HepG2 (cell line): ENCODE measurements at regions not wholly inside any gene's neighbourhood (a gene's known extent, or its start where the extent isn't known, plus 50 kb on each side); places are given as distances from the start of the nearest gene placed in this dataset.
A peak's percentile ranks its signal among the peaks of the same experiment; 100 is the strongest.

Experiments
- CREB1 ChIP-seq, 2 experiments: fragments of 450-650 bp in 1 of 2; IDR thresholded peaks; 2 replicates each; pipeline ENCODE4 v1.6.1; 2016 to 2017; ENCODE audit warnings: control low read depth in 1 of 2, mild to moderate bottlenecking in 1 of 2, missing compliant biosample characterization in 1 of 2, missing genetic modification characterization in 1 of 2
- ERF ChIP-seq: IDR thresholded peaks from 2 replicates; pipeline ENCODE4 v1.6.1; 2018; ENCODE audit warnings: missing biosample characterization, missing genetic modification reagents
- FOSL2 ChIP-seq: sonication (generic); formaldehyde crosslinking; IDR thresholded peaks from 2 replicates; pipeline ENCODE4 v1.4.0; 2020; ENCODE audit warnings: missing genetic modification reagents
- NCOA1 ChIP-seq: sonication (generic); formaldehyde crosslinking; IDR thresholded peaks from 2 replicates; pipeline ENCODE4 v1.9.0; 2021; ENCODE audit warnings: missing genetic modification reagents
- PAWR ChIP-seq: sonication (generic); formaldehyde crosslinking; IDR thresholded peaks from 2 replicates; pipeline ENCODE4 v1.4.0; 2020; ENCODE audit warnings: missing genetic modification reagents, mild to moderate bottlenecking, borderline replicate concordance
- POLR2G ChIP-seq: fragments of 200-400 bp; formaldehyde crosslinking; IDR thresholded peaks from 2 replicates; pipeline ENCODE4 v1.6.1; 2018; ENCODE audit warnings: mild to moderate bottlenecking, low read depth, low read length, moderate library complexity
- RFX5 ChIP-seq: IDR thresholded peaks from 2 replicates; pipeline ENCODE4 v1.6.1; 2011; ENCODE audit warnings: low read depth, low read length, improper control_type of control experiment
- SNAI1 ChIP-seq: sonication (generic); formaldehyde crosslinking; IDR thresholded peaks from 2 replicates; pipeline ENCODE4 v1.5.0; 2020; ENCODE audit warnings: mild to moderate bottlenecking, missing genetic modification reagents, borderline replicate concordance
- SNRNP70 ChIP-seq: fragments of 200-400 bp; formaldehyde crosslinking; IDR thresholded peaks from 2 replicates; pipeline ENCODE4 v1.6.1; 2017; ENCODE audit warnings: mild to moderate bottlenecking, low read depth, low read length, moderate library complexity
- SRSF9 ChIP-seq: fragments of 200-400 bp; formaldehyde crosslinking; IDR thresholded peaks from 2 replicates; pipeline ENCODE4 v1.6.1; 2018; ENCODE audit warnings: borderline replicate concordance, mild to moderate bottlenecking, low read depth, low read length; ENCODE audit not compliant: insufficient read depth, poor library complexity, severe bottlenecking
- ZKSCAN8 ChIP-seq: IDR thresholded peaks from 2 replicates; pipeline ENCODE4 v1.6.1; 2016; ENCODE audit warnings: borderline replicate concordance, missing genetic modification reagents, missing compliant biosample characterization
- ZMYM4 ChIP-seq: sonication (generic); formaldehyde crosslinking; IDR thresholded peaks from 2 replicates; pipeline ENCODE4 v1.8.1; 2023; ENCODE audit warnings: mild to moderate bottlenecking, missing genetic modification reagents
- ZNF17 ChIP-seq: sonication (generic); formaldehyde crosslinking; IDR thresholded peaks from 2 replicates; pipeline ENCODE4 v1.5.0; 2020; ENCODE audit warnings: mild to moderate bottlenecking, missing genetic modification reagents
- ZNF274 ChIP-seq: sonication (generic); formaldehyde crosslinking; IDR thresholded peaks from 2 replicates; pipeline ENCODE4 v1.5.1; 2020; ENCODE audit warnings: mild to moderate bottlenecking, missing genetic modification reagents
- ZNF337 ChIP-seq: sonication (generic); formaldehyde crosslinking; IDR thresholded peaks from 2 replicates; pipeline ENCODE4 v1.5.1; 2020; ENCODE audit warnings: missing genetic modification reagents, low read depth, mild to moderate bottlenecking, borderline replicate concordance
- ZNF557 ChIP-seq: sonication (generic); formaldehyde crosslinking; IDR thresholded peaks from 2 replicates; pipeline ENCODE4 v1.4.0; 2020; ENCODE audit warnings: missing genetic modification reagents
- ZNF841 ChIP-seq: sonication (generic); formaldehyde crosslinking; IDR thresholded peaks from 2 replicates; pipeline ENCODE4 v1.8.1; 2023; ENCODE audit warnings: missing genetic modification reagents, borderline replicate concordance
- ZSCAN12 ChIP-seq: sonication (generic); formaldehyde crosslinking; IDR thresholded peaks from 2 replicates; pipeline ENCODE4 v1.9.0; 2021; ENCODE audit warnings: mild to moderate bottlenecking, missing genetic modification reagents
- ZSCAN29 ChIP-seq: sonication (generic); formaldehyde crosslinking; conservative IDR thresholded peaks from 2 replicates; pipeline ENCODE4 v1.4.0; 2020; ENCODE audit warnings: mild to moderate bottlenecking, missing genetic modification reagents
- TF ChIP-seq, protein P1 (sequence below): sonication (generic); formaldehyde crosslinking; IDR thresholded peaks from 2 replicates; pipeline ENCODE4 v1.4.0; 2020; ENCODE audit warnings: missing genetic modification reagents
- TF ChIP-seq, protein P2 (sequence below): IDR thresholded peaks from 2 replicates; pipeline ENCODE4 v1.6.1; 2016; ENCODE audit warnings: missing biosample characterization, missing genetic modification reagents, low read depth
- TF ChIP-seq, protein P3 (sequence below): sonication (generic); formaldehyde crosslinking; IDR thresholded peaks from 2 replicates; pipeline ENCODE4 v1.8.0; 2022; ENCODE audit warnings: mild to moderate bottlenecking, missing genetic modification reagents, moderate library complexity
- TF ChIP-seq, protein P4 (sequence below): IDR thresholded peaks from 2 replicates; pipeline ENCODE4 v1.6.1; 2012; ENCODE audit warnings: low read length, improper control_type of control experiment
- TF ChIP-seq, protein P5 (sequence below): sonication (generic); formaldehyde crosslinking; IDR thresholded peaks from 2 replicates; pipeline ENCODE4 v1.4.0; 2020; ENCODE audit warnings: mild to moderate bottlenecking, low read depth, missing genetic modification reagents

DNA sequence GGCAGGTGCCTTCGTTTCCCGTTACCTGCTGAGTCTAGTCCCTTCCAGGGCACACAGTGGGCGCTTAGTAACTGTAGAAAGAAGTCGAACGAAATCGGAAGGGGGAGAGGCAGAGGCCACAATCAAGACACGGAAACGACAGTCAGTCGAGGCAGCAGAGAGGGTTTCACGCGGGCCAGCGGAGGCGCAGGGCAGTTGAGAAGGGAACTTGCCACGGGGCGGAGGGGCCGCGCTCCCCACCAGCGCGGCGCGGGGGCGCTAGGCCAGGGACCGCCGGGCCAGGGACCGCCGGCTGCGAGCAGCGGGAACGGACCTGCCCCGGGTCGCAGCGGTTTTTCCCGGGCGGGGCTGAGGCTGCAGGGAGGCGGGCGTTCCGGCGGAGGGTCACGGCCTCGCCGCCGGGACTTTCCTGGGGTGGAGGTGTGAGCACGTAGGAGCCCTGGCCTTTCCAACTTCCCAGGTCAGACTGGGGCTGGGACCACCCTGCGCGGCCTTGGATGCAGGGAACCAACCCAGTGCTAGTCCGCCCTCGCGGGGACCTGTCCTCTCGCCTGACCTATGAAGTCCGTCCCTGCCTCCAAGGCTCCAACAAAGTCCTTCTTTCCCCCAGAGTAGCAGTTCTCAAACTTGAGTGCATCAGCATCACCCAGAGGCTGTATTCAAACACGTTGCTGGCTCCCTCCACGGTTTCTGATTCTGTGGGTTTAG is 150.1 kb upstream of the FGGY start (continued):
- TF ChIP-seq, protein P1, sequence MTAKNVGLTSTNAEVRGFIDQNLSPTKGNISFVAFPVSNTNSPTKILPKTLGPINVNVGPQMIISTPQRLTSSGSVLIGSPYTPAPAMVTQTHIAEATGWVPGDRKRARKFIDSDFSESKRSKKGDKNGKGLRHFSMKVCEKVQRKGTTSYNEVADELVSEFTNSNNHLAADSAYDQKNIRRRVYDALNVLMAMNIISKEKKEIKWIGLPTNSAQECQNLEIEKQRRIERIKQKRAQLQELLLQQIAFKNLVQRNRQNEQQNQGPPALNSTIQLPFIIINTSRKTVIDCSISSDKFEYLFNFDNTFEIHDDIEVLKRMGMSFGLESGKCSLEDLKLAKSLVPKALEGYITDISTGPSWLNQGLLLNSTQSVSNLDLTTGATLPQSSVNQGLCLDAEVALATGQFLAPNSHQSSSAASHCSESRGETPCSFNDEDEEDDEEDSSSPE: peak; percentile 54
- TF ChIP-seq ZKSCAN8 (CRISPR knock-in tag): no peak
- no peak for TF ChIP-seq ZSCAN12 (CRISPR knock-in tag)
- no peak for TF ChIP-seq RFX5
- no peak for TF ChIP-seq CREB1 (IDR thresholded peaks at IDR 0.05)
- no peak for TF ChIP-seq CREB1 (CRISPR knock-in tag; IDR thresholded peaks at IDR 0.05)
- TF ChIP-seq, protein P2, sequence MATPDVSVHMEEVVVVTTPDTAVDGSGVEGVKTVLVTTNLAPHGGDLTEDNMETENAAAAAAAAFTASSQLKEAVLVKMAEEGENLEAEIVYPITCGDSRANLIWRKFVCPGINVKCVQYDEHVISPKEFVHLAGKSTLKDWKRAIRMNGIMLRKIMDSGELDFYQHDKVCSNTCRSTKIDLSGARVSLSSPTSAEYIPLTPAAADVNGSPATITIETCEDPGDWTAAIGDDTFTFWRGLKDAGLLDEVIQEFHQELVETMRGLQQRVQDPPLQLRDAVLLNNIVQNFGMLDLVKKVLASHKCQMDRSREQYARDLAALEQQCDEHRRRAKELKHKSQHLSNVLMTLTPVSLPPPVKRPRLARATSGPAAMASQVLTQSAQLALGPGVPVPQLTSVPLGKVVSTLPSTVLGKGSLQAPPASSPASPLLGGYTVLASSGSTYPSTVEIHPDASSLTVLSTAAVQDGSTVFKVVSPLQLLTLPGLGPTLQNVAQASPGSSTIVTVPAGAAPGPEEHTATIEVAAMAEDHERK (CRISPR knock-in tag): no peak
- TF ChIP-seq ZSCAN29 (CRISPR knock-in tag): no peak
- TF ChIP-seq ZNF337: no peak
- TF ChIP-seq, protein P3, sequence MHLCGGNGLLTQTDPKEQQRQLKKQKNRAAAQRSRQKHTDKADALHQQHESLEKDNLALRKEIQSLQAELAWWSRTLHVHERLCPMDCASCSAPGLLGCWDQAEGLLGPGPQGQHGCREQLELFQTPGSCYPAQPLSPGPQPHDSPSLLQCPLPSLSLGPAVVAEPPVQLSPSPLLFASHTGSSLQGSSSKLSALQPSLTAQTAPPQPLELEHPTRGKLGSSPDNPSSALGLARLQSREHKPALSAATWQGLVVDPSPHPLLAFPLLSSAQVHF (CRISPR knock-in tag): no peak
- TF ChIP-seq ZNF557 (CRISPR knock-in tag): no peak
- TF ChIP-seq FOSL2 (CRISPR knock-in tag): no peak
- TF ChIP-seq PAWR (CRISPR knock-in tag): no peak
- no peak for TF ChIP-seq ZNF17 (CRISPR knock-in tag)
- TF ChIP-seq, protein P4, sequence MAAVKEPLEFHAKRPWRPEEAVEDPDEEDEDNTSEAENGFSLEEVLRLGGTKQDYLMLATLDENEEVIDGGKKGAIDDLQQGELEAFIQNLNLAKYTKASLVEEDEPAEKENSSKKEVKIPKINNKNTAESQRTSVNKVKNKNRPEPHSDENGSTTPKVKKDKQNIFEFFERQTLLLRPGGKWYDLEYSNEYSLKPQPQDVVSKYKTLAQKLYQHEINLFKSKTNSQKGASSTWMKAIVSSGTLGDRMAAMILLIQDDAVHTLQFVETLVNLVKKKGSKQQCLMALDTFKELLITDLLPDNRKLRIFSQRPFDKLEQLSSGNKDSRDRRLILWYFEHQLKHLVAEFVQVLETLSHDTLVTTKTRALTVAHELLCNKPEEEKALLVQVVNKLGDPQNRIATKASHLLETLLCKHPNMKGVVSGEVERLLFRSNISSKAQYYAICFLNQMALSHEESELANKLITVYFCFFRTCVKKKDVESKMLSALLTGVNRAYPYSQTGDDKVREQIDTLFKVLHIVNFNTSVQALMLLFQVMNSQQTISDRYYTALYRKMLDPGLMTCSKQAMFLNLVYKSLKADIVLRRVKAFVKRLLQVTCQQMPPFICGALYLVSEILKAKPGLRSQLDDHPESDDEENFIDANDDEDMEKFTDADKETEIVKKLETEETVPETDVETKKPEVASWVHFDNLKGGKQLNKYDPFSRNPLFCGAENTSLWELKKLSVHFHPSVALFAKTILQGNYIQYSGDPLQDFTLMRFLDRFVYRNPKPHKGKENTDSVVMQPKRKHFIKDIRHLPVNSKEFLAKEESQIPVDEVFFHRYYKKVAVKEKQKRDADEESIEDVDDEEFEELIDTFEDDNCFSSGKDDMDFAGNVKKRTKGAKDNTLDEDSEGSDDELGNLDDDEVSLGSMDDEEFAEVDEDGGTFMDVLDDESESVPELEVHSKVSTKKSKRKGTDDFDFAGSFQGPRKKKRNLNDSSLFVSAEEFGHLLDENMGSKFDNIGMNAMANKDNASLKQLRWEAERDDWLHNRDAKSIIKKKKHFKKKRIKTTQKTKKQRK: no peak
- no peak for TF ChIP-seq POLR2G
- no peak for TF ChIP-seq ZNF841 (CRISPR knock-in tag)
- TF ChIP-seq, protein P5, sequence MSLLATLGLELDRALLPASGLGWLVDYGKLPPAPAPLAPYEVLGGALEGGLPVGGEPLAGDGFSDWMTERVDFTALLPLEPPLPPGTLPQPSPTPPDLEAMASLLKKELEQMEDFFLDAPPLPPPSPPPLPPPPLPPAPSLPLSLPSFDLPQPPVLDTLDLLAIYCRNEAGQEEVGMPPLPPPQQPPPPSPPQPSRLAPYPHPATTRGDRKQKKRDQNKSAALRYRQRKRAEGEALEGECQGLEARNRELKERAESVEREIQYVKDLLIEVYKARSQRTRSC (CRISPR knock-in tag): no peak
- no peak for TF ChIP-seq SRSF9
- no peak for TF ChIP-seq SNAI1 (CRISPR knock-in tag)
- peak; percentile 37; the same call in 1 of the 2 replicates for TF ChIP-seq ZMYM4
- TF ChIP-seq NCOA1 (CRISPR knock-in tag): no peak
- no peak for TF ChIP-seq ERF (CRISPR knock-in tag)
- no peak for TF ChIP-seq SNRNP70
- no peak for TF ChIP-seq ZNF274 (CRISPR knock-in tag)
